Liver (tissue), 3 donors: ENCODE measurements at regions not wholly inside any gene's neighbourhood (a gene's known extent, or its start where the extent isn't known, plus 50 kb on each side); places are given as distances from the start of the nearest gene placed in this dataset.

Source experiments
- ATF3 ChIP-seq: IDR thresholded peaks from 2 replicates; pipeline ENCODE4 v1.6.1; 2016; ENCODE audit warnings: antibody characterized with exemption
- CTCF ChIP-seq: fragments of 150-350 bp; IDR thresholded peaks from 2 replicates; pipeline ENCODE4 v1.5.1; 2017; ENCODE audit warnings: improper control_type of control experiment, low read depth, low read length; ENCODE audit not compliant: missing input control
- FOXA1 ChIP-seq: IDR thresholded peaks from 2 replicates; pipeline ENCODE4 v1.6.1; 2016; ENCODE audit warnings: antibody characterized with exemption
- FOXA2 ChIP-seq: IDR thresholded peaks from 2 replicates; pipeline ENCODE4 v1.6.1; 2016; ENCODE audit warnings: antibody characterized with exemption
- HNF4A ChIP-seq, 2 donors: conservative IDR thresholded peaks; 2 replicates each; pipeline ENCODE4 v1.6.1; 2016; ENCODE audit warnings: antibody characterized with exemption in 2 of 2, mild to moderate bottlenecking in 2 of 2
- HNF4G ChIP-seq: IDR thresholded peaks from 2 replicates; pipeline ENCODE4 v1.6.1; 2016; ENCODE audit warnings: antibody characterized with exemption
- JUND ChIP-seq, 2 donors: IDR thresholded peaks; 2 replicates each; pipeline ENCODE4 v1.6.1; 2016; ENCODE audit warnings: antibody characterized with exemption in 2 of 2
- MAX ChIP-seq: IDR thresholded peaks from 2 replicates; pipeline ENCODE4 v1.6.1; 2016; ENCODE audit warnings: antibody characterized with exemption
- NR2F2 ChIP-seq: IDR thresholded peaks from 2 replicates; pipeline ENCODE4 v1.6.1; 2016; ENCODE audit warnings: antibody characterized with exemption
- RAD21 ChIP-seq, 2 donors: IDR thresholded peaks; 2 replicates each; pipeline ENCODE4 v1.6.1; 2016; ENCODE audit warnings: antibody characterized with exemption in 2 of 2, mild to moderate bottlenecking in 2 of 2
- REST ChIP-seq: IDR thresholded peaks from 2 replicates; pipeline ENCODE4 v1.6.1; 2016; ENCODE audit warnings: antibody characterized with exemption, mild to moderate bottlenecking
- SP1 ChIP-seq: IDR thresholded peaks from 2 replicates; pipeline ENCODE4 v1.6.1; 2018; ENCODE audit warnings: antibody characterized with exemption, mild to moderate bottlenecking
- TAF1 ChIP-seq: conservative IDR thresholded peaks from 2 replicates; pipeline ENCODE4 v1.6.1; 2016; ENCODE audit warnings: antibody characterized with exemption, mild to moderate bottlenecking
- YY1 ChIP-seq: IDR thresholded peaks from 2 replicates; pipeline ENCODE4 v1.6.1; 2016; ENCODE audit warnings: antibody characterized with exemption, mild to moderate bottlenecking
- donor health status: healthy.
- donor health status: healthy.

- TF ChIP-seq CTCF (no peak), MAX (no peak), REST (no peak), YY1 (no peak), ATF3 (no peak), RAD21 (IDR thresholded peaks at IDR 0.05) (no peak), NR2F2 (no peak), SP1 (no peak), FOXA2 (no peak), FOXA1 (no peak), JUND (IDR thresholded peaks at IDR 0.05) (no peak), HNF4A (conservative IDR thresholded peaks at IDR 0.05) (no peak), TAF1 (no peak), HNF4G (no peak)
These were observed 639.0 kb upstream of the FRG1 start for GRCh38 chr4:189301692-189302091.
